ENCODE measurements at regions not wholly inside any gene's neighbourhood (a gene's known extent, or its start where the extent isn't known, plus 50 kb on each side); places are given as distances from the start of the nearest gene placed in this dataset.
A peak's percentile ranks its signal among the peaks of the same experiment; 100 is the strongest.

DNA sequence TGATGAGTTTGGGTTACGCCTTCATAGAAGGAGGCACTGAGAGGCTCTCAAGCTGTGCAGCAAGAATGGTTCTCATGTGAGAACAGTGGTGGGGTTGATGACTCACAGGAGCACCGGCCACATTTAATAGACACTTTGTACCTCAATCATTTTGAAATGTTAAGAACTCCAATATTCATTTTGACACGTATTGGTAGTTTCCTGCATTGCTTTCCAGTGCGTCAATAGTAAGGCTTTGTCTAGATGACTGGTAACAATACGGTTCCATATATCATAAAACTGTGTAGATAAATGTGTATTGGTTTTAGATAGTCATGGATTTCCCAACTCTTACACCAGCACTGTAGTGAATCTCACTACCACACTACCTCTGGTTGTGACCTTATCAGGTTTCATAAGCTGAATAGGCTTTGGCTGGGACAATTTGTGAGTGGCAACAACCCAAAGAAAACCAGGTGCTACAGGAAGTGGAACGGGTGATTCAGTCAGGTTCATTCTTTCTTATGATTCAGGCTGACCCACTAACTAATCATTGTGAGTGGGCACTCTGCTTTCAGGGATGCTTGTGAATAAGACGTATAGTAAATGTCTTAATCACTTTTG lies 362.6 kb downstream of the KLF5 start:
- H2AK5ac ChIP-seq (ENCODE audit: low read depth, low read length): no peak overlapping the region
- no peak overlapping the region for H2BK15ac ChIP-seq (ENCODE audit: low read depth, low read length)
- H3K4ac ChIP-seq (ENCODE audit: low read depth, low read length): no peak overlapping the region
- in situ Hi-C loops (cut with MboI; ENCODE audit: low sequenced_read_pairs) (no loop called here), intact Hi-C loops (cut with micrococcal nuclease) (no loop called here), dilution Hi-C loops (cut with HindIII; ENCODE audit: low sequenced_read_pairs, unreplicated experiment) (no loop called here)
- H3K4me2 ChIP-seq (ENCODE audit: low read depth, low read length): no peak overlapping the region
- H3K9me3 ChIP-seq (ENCODE audit: control insufficient read depth, insufficient read depth, low read length): no peaks in the 10 kb centered on the region
- no peak overlapping the region for H2BK120ac ChIP-seq (ENCODE audit: low read depth, low read length)
- no peak overlapping the region for H2AK9ac ChIP-seq (replicated peaks; ENCODE audit: low read depth, low read length, poor library complexity)
- H4K5ac ChIP-seq (ENCODE audit: low read depth, low read length): no peak overlapping the region
- no peak overlapping the region for H2BK5ac ChIP-seq (ENCODE audit: low read depth, low read length, poor library complexity, severe bottlenecking)
- H3K23ac ChIP-seq (ENCODE audit: low read depth, low read length): no peak overlapping the region
- no peaks in the 10 kb centered on the region for H3K9me1 ChIP-seq (ENCODE audit: insufficient read depth, low read length)
- H3K14ac ChIP-seq (replicated peaks; ENCODE audit: low read depth, low read length): no peak overlapping the region
- H4K20me1 ChIP-seq (ENCODE audit: insufficient read depth, low read length): no peaks in the 10 kb centered on the region
- DNase-seq (peak; percentile 68), ATAC-seq (ENCODE audit: low read depth) (no peak)
- H3K27me3 ChIP-seq (ENCODE audit: control insufficient read depth, insufficient read depth, low read length): no peaks in the 10 kb centered on the region
- no peaks in the 10 kb centered on the region for H3K4me1 ChIP-seq (ENCODE audit: control insufficient read depth, insufficient read depth, low read length)
- ChIA-PET POLR2A (ENCODE audit: unreplicated experiment) (no interaction called here), CTCF (interaction anchor here (0.6 kb wide), 1 partner anchor 251 kb away, joined by 4 read pairs; no protein-coding TSS in a partner anchor)
- H3K18ac ChIP-seq (ENCODE audit: low read depth, low read length): no peak overlapping the region
- no peak overlapping the region for H3K56ac ChIP-seq (ENCODE audit: extremely low read depth, insufficient read depth, low read length)
- H4K8ac ChIP-seq (ENCODE audit: low read depth in 2 of 2, low read length in 2 of 2): no peak overlapping the region
- H3K36me3 ChIP-seq (ENCODE audit: control insufficient read depth, insufficient read depth, low read length): no peaks in the 10 kb centered on the region
- TF ChIP-seq, protein P1, sequence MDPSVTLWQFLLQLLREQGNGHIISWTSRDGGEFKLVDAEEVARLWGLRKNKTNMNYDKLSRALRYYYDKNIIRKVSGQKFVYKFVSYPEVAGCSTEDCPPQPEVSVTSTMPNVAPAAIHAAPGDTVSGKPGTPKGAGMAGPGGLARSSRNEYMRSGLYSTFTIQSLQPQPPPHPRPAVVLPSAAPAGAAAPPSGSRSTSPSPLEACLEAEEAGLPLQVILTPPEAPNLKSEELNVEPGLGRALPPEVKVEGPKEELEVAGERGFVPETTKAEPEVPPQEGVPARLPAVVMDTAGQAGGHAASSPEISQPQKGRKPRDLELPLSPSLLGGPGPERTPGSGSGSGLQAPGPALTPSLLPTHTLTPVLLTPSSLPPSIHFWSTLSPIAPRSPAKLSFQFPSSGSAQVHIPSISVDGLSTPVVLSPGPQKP (IDR thresholded peaks at IDR 0.05; ENCODE audit: borderline replicate concordance, low read depth, low read length): no peak
- WGBS, 2 experiments (ENCODE audit: extremely low coverage in 2 of 2, insufficient read length in 1 of 2): no CpG with 5 or more reads among the region's 7 CpGs
- H2AFZ ChIP-seq (replicated peaks; ENCODE audit: low read length, poor library complexity): no peak overlapping the region
- H3K4me3 ChIP-seq (ENCODE audit: insufficient read depth, low read depth, low read length): no peak overlapping the region
- H3K9ac ChIP-seq (ENCODE audit: low read depth, low read length): no peak overlapping the region
- no peak overlapping the region for H2BK20ac ChIP-seq (ENCODE audit: low read depth, low read length)
- no peaks in the 10 kb centered on the region for H3K79me1 ChIP-seq (ENCODE audit: low read depth in 1 of 2, low read length in 2 of 2)
- H3K27ac ChIP-seq (ENCODE audit: insufficient read depth, low read length): no peak overlapping the region
- no peak overlapping the region for H4K91ac ChIP-seq (ENCODE audit: insufficient read depth, low read depth, low read length)
- no TSS peak for BruUV-seq (replicated peaks)
